Adrenal gland (tissue), 5 donors: ENCODE measurements at regions not wholly inside any gene's neighbourhood (a gene's known extent, or its start where the extent isn't known, plus 50 kb on each side); places are given as distances from the start of the nearest gene placed in this dataset.

Source experiments
- CTCF ChIP-seq, 6 experiments: fragments of 450-650 bp in 4 of 6; fragments of 200-600 bp in 2 of 6; sonication (generic) in 1 of 6; IDR thresholded peaks; 1 replicate in 5 of 6; 2 replicates in 1 of 6; pipeline versions ENCODE4 v1.5.1 to v1.8.0; 2016 to 2021; ENCODE audit warnings: antibody characterized with exemption in 6 of 6, mild to moderate bottlenecking in 2 of 6, moderate library complexity in 1 of 6
- POLR2A ChIP-seq, 2 donors: fragments of 450-650 bp; IDR thresholded peaks; one replicate each; pipeline ENCODE4 v1.6.1; 2017; ENCODE audit warnings: antibody characterized with exemption in 2 of 2, mild to moderate bottlenecking in 2 of 2, moderate library complexity in 1 of 2
- donor health status: DM: no; HTN: no; CAD: no.

GRCh38 chr6:41450581-41450980 lies 95.6 kb upstream of the FOXP4 start:
- no peak for TF ChIP-seq CTCF (IDR thresholded peaks at IDR 0.05)
- TF ChIP-seq POLR2A (IDR thresholded peaks at IDR 0.05), result no peak
